HG02981 (cell line): ENCODE measurements at regions not wholly inside any gene's neighbourhood (a gene's known extent, or its start where the extent isn't known, plus 50 kb on each side); places are given as distances from the start of the nearest gene placed in this dataset.

Experiments
- ATAC-seq: cut with Tn5 transposase; IDR thresholded peaks from one replicate; pipeline ENCODE4 v1.9.1; 2021; ENCODE audit warnings: mild to moderate bottlenecking, moderate library complexity; ENCODE audit not compliant: unreplicated experiment

- no peak for ATAC-seq
These were observed 242.4 kb upstream of the CAMK1G start for GRCh38 chr1:209341146-209341545.

GRCh38 chr1:209341673-209342420 is 241.7 kb upstream of the CAMK1G start:
- no peak for ATAC-seq

GRCh38 chr1:209342441-209343175 is 240.9 kb upstream of the CAMK1G start:
- ATAC-seq: no peak

- no peak for ATAC-seq
These were observed 240.0 kb upstream of the CAMK1G start for GRCh38 chr1:209343511-209343910.

- ATAC-seq: no peak
These were observed 239.4 kb upstream of the CAMK1G start for GRCh38 chr1:209344156-209344555.

GRCh38 chr1:209349363-209350308 is 233.9 kb upstream of the CAMK1G start:
- ATAC-seq: no peak

GRCh38 chr1:209353053-209353452 is 230.5 kb upstream of the CAMK1G start:
- no peak for ATAC-seq

GRCh38 chr1:209354111-209354839 is 229.2 kb upstream of the CAMK1G start:
- ATAC-seq: peak; percentile 90

GRCh38 chr1:209354840-209355165 is 228.7 kb upstream of the CAMK1G start:
- no peak for ATAC-seq

GRCh38 chr1:209355415-209355814 is 228.1 kb upstream of the CAMK1G start:
- no peak for ATAC-seq

GRCh38 chr1:209356976-209357377 is 226.5 kb upstream of the CAMK1G start:
- no peak for ATAC-seq

GRCh38 chr1:209363112-209363511 is 220.4 kb upstream of the CAMK1G start:
- no peak for ATAC-seq

- ATAC-seq: no peak
These were observed 218.8 kb upstream of the CAMK1G start for GRCh38 chr1:209364716-209365115.

- no peak for ATAC-seq
These were observed 216.3 kb upstream of the CAMK1G start for GRCh38 chr1:209367061-209367772.

GRCh38 chr1:209368864-209369598 is 214.5 kb upstream of the CAMK1G start:
- no peak for ATAC-seq

- ATAC-seq: no peak
These were observed 213.1 kb upstream of the CAMK1G start for GRCh38 chr1:209370241-209370995.

- no peak for ATAC-seq
These were observed 208.4 kb upstream of the CAMK1G start for GRCh38 chr1:209375097-209375496.

GRCh38 chr1:209375671-209376365 is 207.7 kb upstream of the CAMK1G start:
- no peak for ATAC-seq
